Pancreas (tissue), 10 donors: ENCODE measurements at regions not wholly inside any gene's neighbourhood (a gene's known extent, or its start where the extent isn't known, plus 50 kb on each side); places are given as distances from the start of the nearest gene placed in this dataset.
"Not testable (repeated sequence)": the region's sequence is repeated elsewhere in the genome, so short reads cannot be mapped to it uniquely, and the experiment has no call there.

Experiments used
- ATAC-seq, 4 donors: fragments of 200-7000 bp; cut with Tn5 transposase; one replicate each; pipeline versions ENCODE4 v1.8.0 to v1.9.1; 2020; ENCODE audit warnings: mild to moderate bottlenecking in 4 of 4, moderate library complexity in 4 of 4
- DNase-seq, 6 donors: peaks; one replicate each; pipeline ENCODE4 v3.0.0-alpha.2; 2020
- FAIRE-seq: peaks from 2 replicates; lab custom pipeline; 2012; peaks lifted over from hg19 to GRCh38; lab: Jason Lieb, UNC
- H3K27ac ChIP-seq, 4 donors: fragments of 200-600 bp; sonication (generic); 1 replicate in 3 of 4; 2 replicates in 1 of 4; pipeline versions ENCODE4 v1.5.0 to v1.8.0; 2020
- H3K27me3 ChIP-seq, 4 donors: fragments of 200-600 bp; one replicate each; pipeline ENCODE4 v1.8.0; 2021
- H3K36me3 ChIP-seq, 3 donors: fragments of 200-600 bp; sonication (generic) in 1 of 3; one replicate each; pipeline versions ENCODE4 v1.5.0 to v1.8.0; 2020 to 2021
- H3K4me1 ChIP-seq, 3 donors: fragments of 200-600 bp; one replicate each; pipeline ENCODE4 v1.8.0; 2021
- H3K4me3 ChIP-seq, 4 donors: fragments of 200-600 bp; sonication (generic) in 2 of 4; one replicate each; pipeline versions ENCODE4 v1.5.0 to v1.8.0; 2020 to 2021
- H3K9me3 ChIP-seq, 4 donors: fragments of 200-600 bp; one replicate each; pipeline ENCODE4 v1.8.0; 2021
- WGBS, 2 donors: extraction: QIAGEN DNeasy Blood & Tissue Kit; methylation state at CpG; one replicate each; pipeline ENCODE4 v1.1.7; 2013; 5-methylcytosine and 5-hydroxymethylcytosine counted together
- intact Hi-C, 3 donors: fragments of 100-400 bp; cut with DNase I; formaldehyde crosslinking; loops; one replicate each; pipeline versions ENCODE4 v1.11.1 to v1.14.2; 2022
- TF ChIP-seq, protein P1 (sequence below), 4 donors: fragments of 200-600 bp; sonication (generic) in 3 of 4; IDR thresholded peaks; one replicate each; pipeline versions ENCODE4 v1.5.0 to v1.8.0; 2021; ENCODE audit warnings: antibody characterized with exemption in 4 of 4
- donor health status: healthy with polysubstance abuse.
- donor health status: DM: no; HTN: no; CAD: no; lungs with moderate emphysema.
- donor health status: DM: no; HTN: no; CAD: no.
- donor health status: control.
- donor health status: control.
- donor health status: Bipolar disorder and iron deficiency.
- donor health status: DM: yes; HTN: yes; CAD: no.
- donor health status: DM: no; HTN: no; CAD: no.
- donor health status: DM: no; HTN: no; CAD: no.
- donor health status: DM: yes; HTN: yes; CAD: no.

DNA sequence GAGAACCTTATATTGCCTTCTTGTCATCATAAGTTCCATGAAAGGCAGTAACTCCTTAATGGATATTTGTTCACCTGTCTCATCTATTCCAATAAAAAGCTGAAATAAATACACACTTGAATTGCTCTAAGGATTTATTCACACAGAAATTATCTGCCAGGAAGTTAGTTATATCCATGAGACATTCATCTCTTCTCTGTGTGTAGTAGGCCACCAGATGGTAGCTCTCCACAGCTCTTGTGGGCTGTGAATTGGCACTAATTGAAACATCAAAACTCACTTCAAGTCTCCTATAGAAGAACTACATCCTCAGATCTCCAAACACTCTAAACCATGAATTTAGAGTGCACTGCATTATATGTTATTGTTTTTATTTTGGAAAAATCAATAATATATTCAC is 189.6 kb downstream of the DSC3 start:
- no peak for FAIRE-seq

DNA sequence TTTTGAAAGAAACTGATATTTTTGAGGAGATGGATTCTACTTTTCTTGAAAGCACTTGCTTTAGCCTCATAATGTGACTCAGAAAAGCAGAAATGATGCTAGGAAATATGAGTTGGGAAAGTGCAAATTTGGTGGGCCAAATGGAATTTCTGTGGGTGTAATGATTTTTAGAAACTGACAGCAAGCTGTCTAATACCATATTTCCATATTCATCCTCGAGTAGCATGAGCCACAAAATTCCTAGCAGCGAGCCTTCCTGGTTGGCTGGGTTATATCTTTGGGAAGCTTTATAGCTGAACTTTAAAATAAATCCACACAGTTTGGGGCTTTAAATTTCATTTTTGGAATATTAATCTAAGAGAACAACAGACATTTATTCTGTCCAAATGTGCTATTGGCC is 190.0 kb downstream of the DSC3 start:
- intact Hi-C loops, result no loop called here
- Histone ChIP-seq H3K27me3 (no peaks in the 10 kb centered on the region), H3K9me3 (no peaks in the 10 kb centered on the region), H3K4me3 (no peak overlapping the region), H3K27ac (no peak overlapping the region), H3K36me3 (no peaks in the 10 kb centered on the region), H3K4me1 (no peaks in the 10 kb centered on the region)
- ATAC-seq (no peak), DNase-seq (no peak), FAIRE-seq (no peak)
- TF ChIP-seq, protein P1, sequence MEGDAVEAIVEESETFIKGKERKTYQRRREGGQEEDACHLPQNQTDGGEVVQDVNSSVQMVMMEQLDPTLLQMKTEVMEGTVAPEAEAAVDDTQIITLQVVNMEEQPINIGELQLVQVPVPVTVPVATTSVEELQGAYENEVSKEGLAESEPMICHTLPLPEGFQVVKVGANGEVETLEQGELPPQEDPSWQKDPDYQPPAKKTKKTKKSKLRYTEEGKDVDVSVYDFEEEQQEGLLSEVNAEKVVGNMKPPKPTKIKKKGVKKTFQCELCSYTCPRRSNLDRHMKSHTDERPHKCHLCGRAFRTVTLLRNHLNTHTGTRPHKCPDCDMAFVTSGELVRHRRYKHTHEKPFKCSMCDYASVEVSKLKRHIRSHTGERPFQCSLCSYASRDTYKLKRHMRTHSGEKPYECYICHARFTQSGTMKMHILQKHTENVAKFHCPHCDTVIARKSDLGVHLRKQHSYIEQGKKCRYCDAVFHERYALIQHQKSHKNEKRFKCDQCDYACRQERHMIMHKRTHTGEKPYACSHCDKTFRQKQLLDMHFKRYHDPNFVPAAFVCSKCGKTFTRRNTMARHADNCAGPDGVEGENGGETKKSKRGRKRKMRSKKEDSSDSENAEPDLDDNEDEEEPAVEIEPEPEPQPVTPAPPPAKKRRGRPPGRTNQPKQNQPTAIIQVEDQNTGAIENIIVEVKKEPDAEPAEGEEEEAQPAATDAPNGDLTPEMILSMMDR (IDR thresholded peaks at IDR 0.05), result no peak
- WGBS, 2 donors, result 54 to 62% methylated on average over 2 of the region's 2 CpGs

More for the DNA sequence above, 189.6 kb downstream of the DSC3 start:
- Histone ChIP-seq H3K9me3 (no peaks in the 10 kb centered on the region), H3K27ac (no peak overlapping the region), H3K27me3 (no peaks in the 10 kb centered on the region), H3K4me3 (no peak overlapping the region), H3K4me1 (no peaks in the 10 kb centered on the region), H3K36me3 (no peaks in the 10 kb centered on the region)
- TF ChIP-seq, protein P1 (IDR thresholded peaks at IDR 0.05), result no peak
- ATAC-seq, result no peak
- intact Hi-C loops, result no loop called here
- no peak for DNase-seq

DNA sequence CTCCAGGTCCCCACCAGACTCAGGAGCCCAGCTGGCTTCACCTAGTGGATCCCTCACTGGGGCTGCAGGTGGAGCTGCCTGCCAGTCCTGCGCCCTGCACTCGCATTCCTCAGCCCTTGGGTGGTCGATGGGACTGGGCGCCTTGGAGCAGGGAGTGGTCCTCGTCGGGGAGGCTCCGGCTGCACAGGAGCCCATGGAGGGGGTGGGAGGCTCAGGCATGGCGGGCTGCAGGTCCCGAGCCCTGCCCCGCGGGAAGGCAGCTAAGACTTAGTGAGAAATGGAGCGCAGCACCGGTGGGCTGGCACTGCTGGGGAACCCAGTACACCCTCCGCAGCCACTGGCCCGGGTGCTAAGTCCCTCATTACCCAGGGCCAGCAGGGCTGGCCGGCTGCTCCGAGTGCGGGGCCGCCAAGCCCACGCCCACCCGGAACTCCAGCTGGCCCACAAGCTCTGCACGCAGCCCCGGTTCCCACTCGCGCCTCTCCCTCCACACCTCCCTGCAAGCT is 203.4 kb downstream of the DSC3 start:
- FAIRE-seq, ATAC-seq: not testable (repeated sequence)
- WGBS, 2 donors, result 87 to 95% methylated on average over 21 to 25 of the region's 25 CpGs

DNA sequence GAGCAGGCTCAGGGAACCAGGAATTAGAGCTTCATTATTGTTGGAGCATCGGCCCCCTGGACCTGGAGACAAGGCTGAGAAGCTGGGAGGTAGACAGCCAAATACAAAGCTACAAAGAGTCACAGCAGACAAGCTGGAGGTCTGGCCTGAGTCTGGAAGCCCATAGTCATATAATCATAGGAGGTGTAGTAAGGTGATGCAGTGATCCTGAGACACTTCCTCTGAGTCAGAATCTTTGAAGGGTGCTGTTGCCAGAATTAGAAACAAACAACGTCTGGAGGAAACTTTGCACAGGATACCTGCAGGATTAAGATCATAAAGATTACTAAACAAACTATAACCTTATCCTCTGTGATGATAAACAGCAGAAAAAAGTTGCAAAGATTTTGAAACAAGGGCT is 213.8 kb downstream of the DSC3 start:
- Histone ChIP-seq H3K27me3 (no peaks in the 10 kb centered on the region), H3K27ac (no peak overlapping the region), H3K9me3 (no peaks in the 10 kb centered on the region), H3K36me3 (no peaks in the 10 kb centered on the region), H3K4me1 (no peaks in the 10 kb centered on the region), H3K4me3 (no peak overlapping the region)
- TF ChIP-seq, protein P1 (IDR thresholded peaks at IDR 0.05), result no peak
- no peak for ATAC-seq
- WGBS, 2 donors, result 46 to 51% methylated on average over 2 of the region's 2 CpGs
- FAIRE-seq, result no peak
- DNase-seq, result no peak
- intact Hi-C loops, result no loop called here

More for the DNA sequence above, 203.4 kb downstream of the DSC3 start:
- intact Hi-C loops, H3K36me3 ChIP-seq, H3K9me3 ChIP-seq, H3K27me3 ChIP-seq, H3K4me3 ChIP-seq, H3K4me1 ChIP-seq, H3K27ac ChIP-seq, DNase-seq: not testable (repeated sequence)

DNA sequence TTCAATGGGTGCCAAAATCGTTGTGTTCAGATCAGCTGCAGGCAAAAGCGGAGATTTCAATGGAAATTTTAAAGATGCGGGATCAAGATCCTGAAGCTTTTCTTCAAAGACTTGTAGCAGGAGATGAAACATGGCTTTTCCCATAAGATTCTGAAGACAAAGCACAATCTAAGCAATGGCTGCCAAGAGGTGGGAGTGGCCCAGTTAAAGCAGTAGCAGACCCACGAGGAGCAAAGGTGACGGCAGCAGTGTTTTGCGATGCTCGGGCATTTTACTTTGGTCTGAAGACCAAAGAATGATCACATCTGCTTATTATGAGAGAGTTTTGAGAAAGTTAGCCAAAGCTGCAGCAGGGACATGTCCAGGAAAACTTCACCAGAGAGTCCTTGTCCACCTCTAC is 222.9 kb downstream of the DSC3 start:
- FAIRE-seq (no peak), ATAC-seq (no peak), DNase-seq (no peak)
- no peaks in the 10 kb centered on the region for H3K9me3 ChIP-seq
- no peaks in the 10 kb centered on the region for H3K4me1 ChIP-seq
- 81% methylated on average over 7 of the region's 7 CpGs for WGBS, 2 donors
- H3K4me3 ChIP-seq, result no peak overlapping the region
- no peaks in the 10 kb centered on the region for H3K27me3 ChIP-seq
- TF ChIP-seq, protein P1 (IDR thresholded peaks at IDR 0.05), result no peak
- no peaks in the 10 kb centered on the region for H3K36me3 ChIP-seq
- H3K27ac ChIP-seq, result no peak overlapping the region
- intact Hi-C loops, result no loop called here
